Heart right ventricle (tissue), 16 donors: ENCODE measurements at regions not wholly inside any gene's neighbourhood (a gene's known extent, or its start where the extent isn't known, plus 50 kb on each side); places are given as distances from the start of the nearest gene placed in this dataset.

Source experiments
- ATAC-seq, 8 donors: fragments of 200-7000 bp; cut with Tn5 transposase; one replicate each; pipeline ENCODE4 v1.9.1; 2020; ENCODE audit warnings: mild to moderate bottlenecking in 8 of 8, moderate library complexity in 8 of 8, moderate number of reproducible peaks in 1 of 8
- DNase-seq, 2 donors: peaks; one replicate each; pipeline ENCODE4 v3.0.0-alpha.2; 2020
- H3K27ac ChIP-seq, 10 donors: fragments of 200-600 bp; sonication (generic) in 2 of 10; one replicate each; pipeline versions ENCODE4 v1.5.0 to v1.8.0; 2020 to 2022; ENCODE audit warnings: mild to moderate bottlenecking in 3 of 10
- H3K27me3 ChIP-seq, 7 donors: fragments of 200-600 bp; one replicate each; pipeline ENCODE4 v1.8.0; 2021 to 2022; ENCODE audit warnings: mild to moderate bottlenecking in 2 of 7
- H3K36me3 ChIP-seq, 9 donors: fragments of 200-600 bp; sonication (generic) in 1 of 9; one replicate each; pipeline versions ENCODE4 v1.5.0 to v1.8.0; 2020 to 2022; ENCODE audit warnings: mild to moderate bottlenecking in 2 of 9
- H3K4me1 ChIP-seq, 9 donors: fragments of 200-600 bp; sonication (generic) in 1 of 9; one replicate each; pipeline versions ENCODE4 v1.5.0 to v1.8.0; 2020 to 2022; ENCODE audit warnings: mild to moderate bottlenecking in 4 of 9
- H3K4me3 ChIP-seq, 10 donors: fragments of 200-600 bp; sonication (generic) in 2 of 10; one replicate each; pipeline versions ENCODE4 v1.5.0 to v1.8.0; 2020 to 2022; ENCODE audit warnings: mild to moderate bottlenecking in 7 of 10, moderate library complexity in 2 of 10
- H3K9me3 ChIP-seq, 11 donors: fragments of 200-600 bp in 10 of 11; sonication (generic) in 2 of 11; one replicate each; pipeline versions ENCODE4 v1.5.0 to v1.8.0; 2013 to 2022; ENCODE audit warnings: mild to moderate bottlenecking in 2 of 11, control low read depth in 1 of 11, moderate library complexity in 1 of 11
- WGBS, 2 donors: extraction: QIAGEN DNeasy Blood & Tissue Kit; methylation state at CpG; one replicate each; pipeline ENCODE4 v1.1.7; 2013; ENCODE audit warnings: inconsistent platforms in 1 of 2; 5-methylcytosine and 5-hydroxymethylcytosine counted together
- intact Hi-C, 10 donors: fragments of 100-400 bp; cut with DNase I; formaldehyde crosslinking; loops; one replicate each; pipeline versions ENCODE4 v1.11.1 to v1.14.2; 2022
- TF ChIP-seq, protein P1 (sequence below), 9 donors: fragments of 200-600 bp; sonication (generic) in 2 of 9; IDR thresholded peaks; one replicate each; pipeline versions ENCODE4 v1.5.0 to v1.8.0; 2021 to 2022; ENCODE audit warnings: antibody characterized with exemption in 9 of 9, mild to moderate bottlenecking in 5 of 9, moderate library complexity in 1 of 9
- donor health status: Arrhythmogenic right ventricular cardiomyopathy.
- donor health status: ischemic (EF 13 %, LVEDD 7.1; RV severe dilation, severe dysfunction).
- donor health status: healthy with polysubstance abuse.
- donor health status: DM: no; HTN: yes; CAD: no.
- donor health status: DM: no; HTN: no; CAD: no.
- donor health status: ischemic (EF 25% LVEDD 6.9; RV normal size, moderate dysfunction).
- donor health status: ischemic (EF 25% LVEDD 5.7; RV mildly dilated, moderate dysfunction).
- donor health status: healthy.
- donor health status: DM: yes; HTN: yes; CAD: no.
- donor health status: Ischemic cardiomyopathy.
- donor health status: ischemic (EF 35%, LVEDD 5.7; RV mildly dilated, moderate dysfunction).
- donor health status: nonischemic (EF 11% LVEDD 7.7; RV severe dilation, severe dysfunction).
- donor health status: DM: yes; HTN: yes; CAD: no.
- donor health status: PGD.
- donor health status: ischemic (EF 29% LVEDD 5.4; RV normal size, mild dysfunction).
- donor health status: nonischemic (EF 23%, LVEDD 6.1; RV moderate dilation, normal function).

DNA sequence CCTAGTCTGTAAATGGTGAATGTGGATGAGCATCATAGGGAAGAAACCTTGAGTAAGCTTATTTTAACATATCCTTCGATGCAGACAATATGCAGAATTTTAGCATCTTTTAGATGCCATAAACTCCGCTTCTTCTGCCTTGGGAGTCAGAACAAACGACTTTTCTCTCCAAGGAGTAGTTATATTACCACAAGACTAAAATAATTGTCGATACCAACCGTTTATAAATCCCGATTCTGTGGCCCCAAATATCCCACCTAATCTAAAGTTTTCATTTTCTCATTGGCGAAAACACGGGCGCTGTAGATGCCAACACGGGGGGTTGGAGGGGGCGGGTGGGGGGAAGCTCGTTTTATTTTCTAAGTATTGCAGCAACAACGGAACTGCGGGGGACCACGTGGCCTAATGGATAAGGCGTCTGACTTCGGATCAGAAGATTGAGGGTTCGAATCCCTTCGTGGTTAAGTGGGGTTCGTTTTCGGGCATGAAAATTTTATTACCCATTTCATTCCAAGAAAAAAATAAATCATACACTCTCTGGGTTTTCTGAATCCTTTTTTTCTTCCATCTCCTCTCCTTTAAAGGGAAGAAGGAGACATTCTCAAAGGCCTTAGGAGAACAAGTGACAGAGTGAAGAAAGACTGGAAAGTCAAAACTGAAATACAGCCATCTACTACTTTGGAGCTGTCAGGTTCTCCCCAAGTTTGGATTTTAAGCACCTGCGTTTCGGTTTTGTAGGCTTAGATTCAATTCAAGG is 65.5 kb upstream of the BTN3A2 start:
- Histone ChIP-seq H3K4me1 (peaks cover 0 to 6% (median 0%) of the 10 kb centered on the region in 9 donors), H3K36me3 (no peaks in the 10 kb centered on the region), H3K9me3 (no peaks in the 10 kb centered on the region), H3K27me3 (peaks cover 0 to 30% (median 0%) of the 10 kb centered on the region in 7 donors), H3K4me3 (no peak overlapping the region), H3K27ac (no peak overlapping the region)
- DNase-seq (no peak), ATAC-seq (no peak)
- intact Hi-C loops = loop anchor here in 1 of 10 donors (5.0 kb wide), 1 partner anchor 692 kb away; no protein-coding TSS in a partner anchor
- TF ChIP-seq, protein P1, sequence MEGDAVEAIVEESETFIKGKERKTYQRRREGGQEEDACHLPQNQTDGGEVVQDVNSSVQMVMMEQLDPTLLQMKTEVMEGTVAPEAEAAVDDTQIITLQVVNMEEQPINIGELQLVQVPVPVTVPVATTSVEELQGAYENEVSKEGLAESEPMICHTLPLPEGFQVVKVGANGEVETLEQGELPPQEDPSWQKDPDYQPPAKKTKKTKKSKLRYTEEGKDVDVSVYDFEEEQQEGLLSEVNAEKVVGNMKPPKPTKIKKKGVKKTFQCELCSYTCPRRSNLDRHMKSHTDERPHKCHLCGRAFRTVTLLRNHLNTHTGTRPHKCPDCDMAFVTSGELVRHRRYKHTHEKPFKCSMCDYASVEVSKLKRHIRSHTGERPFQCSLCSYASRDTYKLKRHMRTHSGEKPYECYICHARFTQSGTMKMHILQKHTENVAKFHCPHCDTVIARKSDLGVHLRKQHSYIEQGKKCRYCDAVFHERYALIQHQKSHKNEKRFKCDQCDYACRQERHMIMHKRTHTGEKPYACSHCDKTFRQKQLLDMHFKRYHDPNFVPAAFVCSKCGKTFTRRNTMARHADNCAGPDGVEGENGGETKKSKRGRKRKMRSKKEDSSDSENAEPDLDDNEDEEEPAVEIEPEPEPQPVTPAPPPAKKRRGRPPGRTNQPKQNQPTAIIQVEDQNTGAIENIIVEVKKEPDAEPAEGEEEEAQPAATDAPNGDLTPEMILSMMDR (IDR thresholded peaks at IDR 0.05) = no peak
- WGBS, 2 donors = 25 to 26% methylated on average over 23 of the region's 23 CpGs

DNA sequence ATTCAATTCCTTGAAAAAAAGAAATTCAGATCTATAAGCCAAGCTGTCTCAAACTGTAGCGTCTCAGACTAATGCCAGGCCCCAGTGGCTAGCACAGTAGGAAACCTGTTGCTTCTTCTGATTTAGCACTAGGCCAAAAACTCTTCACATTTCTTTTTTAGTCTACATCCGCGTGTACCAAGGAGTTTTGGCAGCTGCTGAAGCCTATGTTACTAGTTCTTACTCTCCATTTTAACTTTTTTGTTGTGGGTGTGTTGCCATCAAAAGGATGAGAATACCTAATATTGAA is 65.0 kb upstream of the BTN3A2 start:
- ATAC-seq (no peak), DNase-seq (no peak)
- intact Hi-C loops = no loop called here
- Histone ChIP-seq H3K27me3 (peaks cover 0 to 26% (median 0%) of the 10 kb centered on the region in 7 donors), H3K27ac (no peak overlapping the region), H3K9me3 (no peaks in the 10 kb centered on the region), H3K4me1 (peaks cover 0 to 8% (median 0%) of the 10 kb centered on the region in 9 donors), H3K36me3 (no peaks in the 10 kb centered on the region), H3K4me3 (no peak overlapping the region)
- TF ChIP-seq, protein P1 (IDR thresholded peaks at IDR 0.05) = no peak
- WGBS, 2 donors = 87 to 89% methylated on average over 3 of the region's 3 CpGs

DNA sequence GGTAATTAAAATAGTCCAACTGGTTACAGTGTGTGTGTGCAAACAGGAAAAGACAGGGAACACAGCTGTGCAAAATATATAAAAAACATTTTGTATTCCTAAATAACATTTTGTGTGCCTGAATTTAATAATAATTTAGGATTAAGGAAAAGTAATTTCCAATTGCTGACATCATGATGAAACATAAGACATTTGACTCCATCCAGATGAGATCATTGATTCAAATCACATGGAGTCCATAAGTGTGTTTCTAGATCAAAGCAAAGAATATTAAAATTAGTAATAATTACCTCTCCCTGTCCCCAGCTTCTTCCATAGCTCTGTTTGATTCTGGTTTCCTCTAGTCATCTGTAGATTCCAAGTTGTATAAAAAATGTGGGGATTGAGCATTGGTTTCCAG is 64.6 kb upstream of the BTN3A2 start:
- Histone ChIP-seq H3K4me1 (peaks cover 0 to 11% (median 0%) of the 10 kb centered on the region in 9 donors), H3K4me3 (no peak overlapping the region), H3K27ac (no peak overlapping the region), H3K36me3 (no peaks in the 10 kb centered on the region), H3K9me3 (no peaks in the 10 kb centered on the region), H3K27me3 (peaks cover 0 to 24% (median 0%) of the 10 kb centered on the region in 7 donors)
- intact Hi-C loops = no loop called here
- ATAC-seq (no peak), DNase-seq (no peak)
- TF ChIP-seq, protein P1 (IDR thresholded peaks at IDR 0.05) = no peak

DNA sequence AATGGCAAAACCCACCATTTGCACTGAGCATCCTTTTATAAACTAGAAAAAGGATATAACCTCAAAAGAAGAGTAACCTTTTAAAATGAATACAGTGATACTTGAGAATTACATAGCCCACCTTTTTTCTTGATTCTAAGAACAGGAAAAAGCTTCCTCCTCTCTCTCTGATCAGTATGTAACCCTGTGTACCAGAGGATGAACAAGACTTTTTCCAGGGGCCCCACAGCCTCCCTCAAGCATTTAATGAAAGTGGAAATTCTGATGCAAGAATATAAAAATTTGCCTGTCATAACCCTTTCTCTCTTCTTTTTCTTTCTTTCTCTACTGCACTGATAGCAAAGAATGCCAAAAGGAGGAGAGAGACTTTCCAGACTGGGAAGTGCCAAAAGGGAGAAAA is 64.2 kb upstream of the BTN3A2 start:
- H3K27me3 ChIP-seq = peaks cover 0 to 22% (median 0%) of the 10 kb centered on the region in 7 donors
- peaks cover 0 to 9% (median 0%) of the 10 kb centered on the region in 9 donors for H3K4me1 ChIP-seq
- no peak for ATAC-seq
- H3K4me3 ChIP-seq = no peak overlapping the region
- H3K9me3 ChIP-seq = no peaks in the 10 kb centered on the region
- intact Hi-C loops = no loop called here
- DNase-seq = no peak
- TF ChIP-seq, protein P1 (IDR thresholded peaks at IDR 0.05) = no peak
- H3K36me3 ChIP-seq = no peaks in the 10 kb centered on the region
- no peak overlapping the region for H3K27ac ChIP-seq
